Transverse colon (tissue), 3 donors: ENCODE measurements at regions not wholly inside any gene's neighbourhood (a gene's known extent, or its start where the extent isn't known, plus 50 kb on each side); places are given as distances from the start of the nearest gene placed in this dataset.

Source experiments
- EP300 ChIP-seq: sonication (generic); formaldehyde crosslinking; IDR thresholded peaks from one replicate; pipeline ENCODE4 v1.6.1; 2017; ENCODE audit warnings: antibody characterized with exemption, low read depth
- POLR2A ChIP-seq: fragments of 450-650 bp; IDR thresholded peaks from one replicate; pipeline ENCODE4 v1.6.1; 2016; ENCODE audit warnings: antibody characterized with exemption, mild to moderate bottlenecking, moderate library complexity
- TF ChIP-seq, protein P1 (sequence below), 5 experiments: fragments of 200-600 bp in 3 of 5; fragments of 450-650 bp in 2 of 5; sonication (generic) in 3 of 5; IDR thresholded peaks; 1 replicate in 2 of 5; 2 replicates in 3 of 5; pipeline ENCODE4 v1.5.1; 2016 to 2017; ENCODE audit warnings: antibody characterized with exemption in 5 of 5, inconsistent platforms in 3 of 5, mild to moderate bottlenecking in 2 of 5, moderate library complexity in 1 of 5

DNA sequence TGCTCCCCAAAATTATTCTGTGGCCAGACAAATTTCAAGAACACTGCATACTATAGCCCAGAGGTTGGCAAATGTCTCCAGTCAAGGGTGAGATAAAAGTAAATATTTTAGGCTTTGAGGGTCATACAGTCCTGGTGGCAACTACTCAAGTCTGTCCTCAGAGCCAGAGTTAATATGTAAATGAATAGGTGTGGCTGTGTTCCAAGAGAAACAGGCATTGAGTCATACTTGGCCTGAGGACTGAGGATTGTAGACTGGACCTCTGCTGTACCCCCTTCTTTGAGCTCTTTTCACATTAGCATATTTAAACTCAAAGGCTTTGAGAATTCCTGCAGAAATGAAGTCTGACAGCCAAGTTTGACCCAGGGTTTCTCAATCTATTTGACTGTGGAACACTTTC is 129.2 kb upstream of the PTCH1 start:
- TF ChIP-seq, protein P1, sequence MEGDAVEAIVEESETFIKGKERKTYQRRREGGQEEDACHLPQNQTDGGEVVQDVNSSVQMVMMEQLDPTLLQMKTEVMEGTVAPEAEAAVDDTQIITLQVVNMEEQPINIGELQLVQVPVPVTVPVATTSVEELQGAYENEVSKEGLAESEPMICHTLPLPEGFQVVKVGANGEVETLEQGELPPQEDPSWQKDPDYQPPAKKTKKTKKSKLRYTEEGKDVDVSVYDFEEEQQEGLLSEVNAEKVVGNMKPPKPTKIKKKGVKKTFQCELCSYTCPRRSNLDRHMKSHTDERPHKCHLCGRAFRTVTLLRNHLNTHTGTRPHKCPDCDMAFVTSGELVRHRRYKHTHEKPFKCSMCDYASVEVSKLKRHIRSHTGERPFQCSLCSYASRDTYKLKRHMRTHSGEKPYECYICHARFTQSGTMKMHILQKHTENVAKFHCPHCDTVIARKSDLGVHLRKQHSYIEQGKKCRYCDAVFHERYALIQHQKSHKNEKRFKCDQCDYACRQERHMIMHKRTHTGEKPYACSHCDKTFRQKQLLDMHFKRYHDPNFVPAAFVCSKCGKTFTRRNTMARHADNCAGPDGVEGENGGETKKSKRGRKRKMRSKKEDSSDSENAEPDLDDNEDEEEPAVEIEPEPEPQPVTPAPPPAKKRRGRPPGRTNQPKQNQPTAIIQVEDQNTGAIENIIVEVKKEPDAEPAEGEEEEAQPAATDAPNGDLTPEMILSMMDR (IDR thresholded peaks at IDR 0.05), result no peak
- no peak for TF ChIP-seq EP300
- TF ChIP-seq POLR2A, result no peak
